ENCODE measurements at regions not wholly inside any gene's neighbourhood (a gene's known extent, or its start where the extent isn't known, plus 50 kb on each side); places are given as distances from the start of the nearest gene placed in this dataset.

DNA sequence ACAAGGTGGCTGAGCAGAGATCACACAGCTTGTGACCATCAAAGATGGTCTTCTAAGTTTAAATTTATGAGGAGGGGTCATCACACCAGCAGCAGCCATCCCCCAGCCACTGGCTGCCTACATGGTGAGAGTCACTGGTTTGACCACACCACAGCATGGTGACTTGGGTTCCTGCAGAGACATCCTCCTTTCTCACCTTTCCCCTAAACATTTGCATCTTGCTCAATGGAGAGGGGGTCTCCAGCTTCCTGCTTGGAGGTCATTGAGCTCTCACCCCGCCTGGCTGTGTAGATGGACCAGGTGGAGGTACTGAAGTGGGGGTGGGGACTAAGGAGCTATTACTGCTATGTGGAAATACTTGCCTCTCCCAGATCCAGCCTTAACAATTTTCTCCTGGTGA lies 247.6 kb upstream of the ARGLU1 start (continued):
- TF ChIP-seq TGIF2 (CRISPR knock-in tag; IDR thresholded peaks at IDR 0.05) (no peak), HIVEP1 (CRISPR knock-in tag; IDR thresholded peaks at IDR 0.05) (no peak), PTRF (tag; IDR thresholded peaks at IDR 0.05) (no peak)
- TF ChIP-seq, protein P1, sequence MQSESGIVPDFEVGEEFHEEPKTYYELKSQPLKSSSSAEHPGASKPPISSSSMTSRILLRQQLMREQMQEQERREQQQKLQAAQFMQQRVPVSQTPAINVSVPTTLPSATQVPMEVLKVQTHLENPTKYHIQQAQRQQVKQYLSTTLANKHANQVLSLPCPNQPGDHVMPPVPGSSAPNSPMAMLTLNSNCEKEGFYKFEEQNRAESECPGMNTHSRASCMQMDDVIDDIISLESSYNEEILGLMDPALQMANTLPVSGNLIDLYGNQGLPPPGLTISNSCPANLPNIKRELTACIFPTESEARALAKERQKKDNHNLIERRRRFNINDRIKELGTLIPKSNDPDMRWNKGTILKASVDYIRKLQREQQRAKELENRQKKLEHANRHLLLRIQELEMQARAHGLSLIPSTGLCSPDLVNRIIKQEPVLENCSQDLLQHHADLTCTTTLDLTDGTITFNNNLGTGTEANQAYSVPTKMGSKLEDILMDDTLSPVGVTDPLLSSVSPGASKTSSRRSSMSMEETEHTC (IDR thresholded peaks at IDR 0.05): no peak

DNA sequence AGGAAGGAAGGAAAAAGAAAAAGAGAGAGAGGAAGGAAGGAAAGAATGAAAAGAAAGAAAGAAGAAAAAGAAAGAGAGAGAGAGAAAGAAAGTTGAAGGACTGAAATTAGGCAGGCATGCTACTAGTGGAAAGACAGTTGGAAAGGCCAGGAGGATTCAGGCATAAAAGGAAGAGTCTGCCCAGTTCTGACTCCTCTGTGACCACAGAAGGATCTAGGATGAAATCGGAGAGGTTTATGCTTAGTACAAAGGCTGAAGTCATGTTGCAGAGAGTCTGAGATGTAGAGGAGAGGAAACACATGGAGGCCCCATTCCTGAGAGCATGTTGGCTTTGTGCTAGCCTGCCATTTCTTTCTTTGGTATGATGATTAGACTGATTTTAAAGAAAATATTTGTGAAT lies 246.5 kb upstream of the ARGLU1 start:
- POLR2A ChIA-PET: no interaction called here
- H2AFZ ChIP-seq (ENCODE audit: low read depth, low read length): no peak overlapping the region
- no peaks in the 10 kb centered on the region for H3K36me3 ChIP-seq (ENCODE audit: control insufficient read depth, insufficient read depth, low read length)
- intact Hi-C loops (cut with micrococcal nuclease) (no loop called here), in situ Hi-C loops (cut with MboI) (no loop called here)
- CTCF ChIA-PET (ENCODE audit: low intra/inter-chr PET ratio): no interaction called here
- no peak for TF ChIP-seq BMI1 (IDR thresholded peaks at IDR 0.05; ENCODE audit: low read length)
- TF ChIP-seq GTF2F1 (IDR thresholded peaks at IDR 0.05; ENCODE audit: low read depth, low read length): no peak
- no peak for TF ChIP-seq HNRNPK (IDR thresholded peaks at IDR 0.05; ENCODE audit: low read depth, low read length, poor library complexity, severe bottlenecking)
- TF ChIP-seq, protein P2, sequence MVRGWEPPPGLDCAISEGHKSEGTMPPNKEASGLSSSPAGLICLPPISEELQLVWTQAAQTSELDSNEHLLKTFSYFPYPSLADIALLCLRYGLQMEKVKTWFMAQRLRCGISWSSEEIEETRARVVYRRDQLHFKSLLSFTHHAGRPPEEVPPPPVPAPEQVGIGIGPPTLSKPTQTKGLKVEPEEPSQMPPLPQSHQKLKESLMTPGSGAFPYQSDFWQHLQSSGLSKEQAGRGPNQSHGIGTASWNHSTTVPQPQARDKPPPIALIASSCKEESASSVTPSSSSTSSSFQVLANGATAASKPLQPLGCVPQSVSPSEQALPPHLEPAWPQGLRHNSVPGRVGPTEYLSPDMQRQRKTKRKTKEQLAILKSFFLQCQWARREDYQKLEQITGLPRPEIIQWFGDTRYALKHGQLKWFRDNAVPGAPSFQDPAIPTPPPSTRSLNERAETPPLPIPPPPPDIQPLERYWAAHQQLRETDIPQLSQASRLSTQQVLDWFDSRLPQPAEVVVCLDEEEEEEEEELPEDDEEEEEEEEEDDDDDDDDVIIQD (CRISPR knock-in tag; IDR thresholded peaks at IDR 0.05): no peak
- no peak for TF ChIP-seq FOXJ2 (tag; IDR thresholded peaks at IDR 0.05)
- TF ChIP-seq SETDB1 (IDR thresholded peaks at IDR 0.05; ENCODE audit: low read length): no peak
- TF ChIP-seq ZNF318 (IDR thresholded peaks at IDR 0.05; ENCODE audit: borderline replicate concordance in 1 of 2, low read depth in 1 of 2): no peak
- no peak for TF ChIP-seq MTA3 (IDR thresholded peaks at IDR 0.05; ENCODE audit: borderline replicate concordance)
- H3K9me3 ChIP-seq (replicated peaks; ENCODE audit: control insufficient read depth, insufficient read depth, low read depth, low read length): no peaks in the 10 kb centered on the region
- no peaks in the 10 kb centered on the region for H3K9me1 ChIP-seq (ENCODE audit: control insufficient read depth, insufficient read depth, low read length)
- BruUV-seq (replicated peaks): no TSS peak
- no peaks in the 10 kb centered on the region for H3K4me1 ChIP-seq (replicated peaks in 1 of 2; ENCODE audit: control insufficient read depth in 2 of 2, insufficient read depth in 2 of 2, low read length in 2 of 2)
- H3K79me2 ChIP-seq (ENCODE audit: control insufficient read depth, insufficient read depth, low read length): no peaks in the 10 kb centered on the region
- ATAC-seq: no peak
- no peak overlapping the region for H3K4me2 ChIP-seq (ENCODE audit: insufficient read depth, low read length)
- no peaks in the 10 kb centered on the region for H3K27me3 ChIP-seq (ENCODE audit: control insufficient read depth in 2 of 2, insufficient read depth in 2 of 2, low read length in 2 of 2)
- WGBS (ENCODE audit: insufficient coverage, low coverage, missing lambda C conversion rate): 0% methylated on average over 1 of the region's 1 CpG
- H3K9ac ChIP-seq (ENCODE audit: insufficient read depth in 1 of 2, low read depth in 2 of 2, low read length in 2 of 2): no peak overlapping the region
- no peak for DNase-seq (ENCODE audit: extremely low read depth in 1 of 4, low spot score in 3 of 4)
- H3K4me3 ChIP-seq: no peak overlapping the region
- H3K27ac ChIP-seq (ENCODE audit: extremely low read depth, low read depth, low read length): no peak overlapping the region
- FAIRE-seq: no peak
- H4K20me1 ChIP-seq (replicated peaks; ENCODE audit: control insufficient read depth, insufficient read depth, low read length): no peaks in the 10 kb centered on the region

Data from K562 (cell line).